ENCODE measurements at regions not wholly inside any gene's neighbourhood (a gene's known extent, or its start where the extent isn't known, plus 50 kb on each side); places are given as distances from the start of the nearest gene placed in this dataset.

GRCh38 chr15:31802761-31803160 lies 227.6 kb upstream of the CHRNA7 start:
- Mint-ChIP-seq H3K36me3 (ENCODE audit: insufficient read depth) (no peaks in the 10 kb centered on the region), H3K27ac (no peak overlapping the region), H3K27me3 (no peaks in the 10 kb centered on the region), H3K9me3 (ENCODE audit: low read depth) (no peaks in the 10 kb centered on the region), H3K4me3 (ENCODE audit: low read depth) (no peak overlapping the region), H3K4me1 (ENCODE audit: low read depth) (peaks cover 8% of the 10 kb centered on the region)
- no peak for TF ChIP-seq CTCF (IDR thresholded peaks at IDR 0.05; ENCODE audit: unreplicated experiment)
- DNase-seq (ENCODE audit: low spot score, unreplicated experiment): no peak

GRCh38 chr15:31803388-31803884 lies 226.9 kb upstream of the CHRNA7 start:
- Mint-ChIP-seq H3K4me1 (ENCODE audit: low read depth) (peaks cover 7% of the 10 kb centered on the region), H3K27ac (no peak overlapping the region), H3K27me3 (no peaks in the 10 kb centered on the region), H3K36me3 (ENCODE audit: insufficient read depth) (no peaks in the 10 kb centered on the region), H3K9me3 (ENCODE audit: low read depth) (no peaks in the 10 kb centered on the region), H3K4me3 (ENCODE audit: low read depth) (no peak overlapping the region)
- no peak for TF ChIP-seq CTCF (IDR thresholded peaks at IDR 0.05; ENCODE audit: unreplicated experiment)
- no peak for DNase-seq (ENCODE audit: low spot score, unreplicated experiment)

- H3K27me3 Mint-ChIP-seq: no peaks in the 10 kb centered on the region
- TF ChIP-seq CTCF (IDR thresholded peaks at IDR 0.05; ENCODE audit: unreplicated experiment): no peak
- no peaks in the 10 kb centered on the region for H3K9me3 Mint-ChIP-seq (ENCODE audit: low read depth)
- H3K4me1 Mint-ChIP-seq (ENCODE audit: low read depth): no peaks in the 10 kb centered on the region
- no peaks in the 10 kb centered on the region for H3K36me3 Mint-ChIP-seq (ENCODE audit: insufficient read depth)
- H3K4me3 Mint-ChIP-seq (ENCODE audit: low read depth): no peak overlapping the region
- H3K27ac Mint-ChIP-seq: no peak overlapping the region
- no peak for DNase-seq (ENCODE audit: low spot score, unreplicated experiment)
These were observed 225.1 kb upstream of the CHRNA7 start for GRCh38 chr15:31805090-31805662.

GRCh38 chr15:31806106-31806505 lies 224.2 kb upstream of the CHRNA7 start:
- Mint-ChIP-seq H3K4me1 (ENCODE audit: low read depth) (no peaks in the 10 kb centered on the region), H3K27me3 (no peaks in the 10 kb centered on the region), H3K4me3 (ENCODE audit: low read depth) (no peak overlapping the region), H3K9me3 (ENCODE audit: low read depth) (no peaks in the 10 kb centered on the region), H3K36me3 (ENCODE audit: insufficient read depth) (no peaks in the 10 kb centered on the region), H3K27ac (no peak overlapping the region)
- no peak for DNase-seq (ENCODE audit: low spot score, unreplicated experiment)
- TF ChIP-seq CTCF (IDR thresholded peaks at IDR 0.05; ENCODE audit: unreplicated experiment): no peak

GRCh38 chr15:31811641-31812040 lies 218.7 kb upstream of the CHRNA7 start:
- H3K4me1 Mint-ChIP-seq (ENCODE audit: low read depth): no peaks in the 10 kb centered on the region
- no peak overlapping the region for H3K4me3 Mint-ChIP-seq (ENCODE audit: low read depth)
- no peaks in the 10 kb centered on the region for H3K27me3 Mint-ChIP-seq
- no peaks in the 10 kb centered on the region for H3K9me3 Mint-ChIP-seq (ENCODE audit: low read depth)
- H3K27ac Mint-ChIP-seq: no peak overlapping the region
- DNase-seq (ENCODE audit: low spot score, unreplicated experiment): no peak
- no peak for TF ChIP-seq CTCF (IDR thresholded peaks at IDR 0.05; ENCODE audit: unreplicated experiment)
- H3K36me3 Mint-ChIP-seq (ENCODE audit: insufficient read depth): no peaks in the 10 kb centered on the region

Data from progenitor cell of endocrine pancreas (in vitro differentiated cells).